ACC112 (cell line): ENCODE measurements at regions not wholly inside any gene's neighbourhood (a gene's known extent, or its start where the extent isn't known, plus 50 kb on each side); places are given as distances from the start of the nearest gene placed in this dataset.

Experiments
- H2AFZ ChIP-seq: fragments of 200-600 bp; sonication (generic); one replicate; pipeline ENCODE4 v1.6.0; 2017; ENCODE audit warnings: antibody characterized with exemption, low read length; ENCODE audit not compliant: unreplicated experiment
- H3K27ac ChIP-seq: fragments of 200-600 bp; sonication (generic); 2 replicates; pipeline ENCODE4 v1.5.1; 2014; ENCODE audit warnings: low read depth, mild to moderate bottlenecking, antibody characterized with exemption, low read length, moderate library complexity
- H3K27me3 ChIP-seq: fragments of 200-600 bp; sonication (generic); 2 replicates; pipeline ENCODE4 v1.6.1; 2014; ENCODE audit warnings: mild to moderate bottlenecking, antibody characterized with exemption, low read length, moderate library complexity, mixed read lengths; ENCODE audit not compliant: insufficient read depth
- H3K36me3 ChIP-seq: fragments of 200-600 bp; sonication (generic); 2 replicates; pipeline ENCODE4 v1.6.1; 2016; ENCODE audit warnings: mild to moderate bottlenecking, antibody characterized with exemption, low read length, moderate library complexity, mixed read lengths; ENCODE audit not compliant: insufficient read depth
- H3K4me1 ChIP-seq: fragments of 200-600 bp; sonication (generic); one replicate; pipeline ENCODE4 v1.6.1; 2016; ENCODE audit warnings: low read length, mixed read lengths; ENCODE audit not compliant: insufficient read depth, unreplicated experiment, control insufficient read depth
- H3K4me3 ChIP-seq: fragments of 200-600 bp; sonication (generic); 2 replicates; pipeline ENCODE4 v1.5.1; 2014; ENCODE audit warnings: mild to moderate bottlenecking, low read depth, low read length
- H3K79me2 ChIP-seq: fragments of 200-600 bp; sonication (generic); one replicate; pipeline ENCODE4 v1.6.0; 2016; ENCODE audit warnings: low read length; ENCODE audit not compliant: control insufficient read depth, unreplicated experiment, insufficient read depth

DNA sequence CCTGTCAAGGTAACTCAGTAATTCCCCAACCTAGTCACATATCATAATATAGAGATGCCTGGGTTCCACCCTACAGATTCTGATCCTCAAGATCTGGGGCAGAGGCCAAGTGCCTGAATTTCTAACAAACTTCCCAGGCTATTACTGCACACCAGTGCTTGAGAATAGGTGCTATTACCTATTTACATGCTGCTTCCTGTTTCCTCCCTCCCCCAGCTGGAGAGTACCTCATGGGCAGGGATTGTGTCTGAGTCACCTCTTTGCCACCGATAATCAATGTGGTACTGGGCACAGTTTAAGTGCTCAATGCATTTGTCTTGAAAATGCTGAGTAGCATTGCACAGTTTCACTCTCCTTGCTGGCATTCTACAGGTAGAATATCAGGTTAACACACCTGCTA, 582.2 kb upstream of the CADM1 start:
- H3K27me3 ChIP-seq: no peaks in the 10 kb centered on the region
- H3K4me1 ChIP-seq: no peaks in the 10 kb centered on the region
- H3K79me2 ChIP-seq: no peaks in the 10 kb centered on the region
- H3K4me3 ChIP-seq: no peak overlapping the region
- no peak overlapping the region for H2AFZ ChIP-seq
- no peaks in the 10 kb centered on the region for H3K36me3 ChIP-seq
- no peak overlapping the region for H3K27ac ChIP-seq

- no peak overlapping the region for H3K4me3 ChIP-seq
- H3K4me1 ChIP-seq: no peaks in the 10 kb centered on the region
Observed at GRCh38 chr11:116085031-116085635, 580.9 kb upstream of the CADM1 start.

GRCh38 chr11:116084511-116084910, 580.3 kb upstream of the CADM1 start:
- no peaks in the 10 kb centered on the region for H3K79me2 ChIP-seq
- no peaks in the 10 kb centered on the region for H3K27me3 ChIP-seq
- H3K27ac ChIP-seq: no peak overlapping the region
- no peaks in the 10 kb centered on the region for H3K36me3 ChIP-seq
- H3K4me1 ChIP-seq: no peaks in the 10 kb centered on the region
- no peak overlapping the region for H2AFZ ChIP-seq
- no peak overlapping the region for H3K4me3 ChIP-seq

More at GRCh38 chr11:116085031-116085635, 580.9 kb upstream of the CADM1 start:
- Histone ChIP-seq H3K27ac (no peak overlapping the region), H3K36me3 (no peaks in the 10 kb centered on the region), H3K27me3 (no peaks in the 10 kb centered on the region), H3K79me2 (no peaks in the 10 kb centered on the region), H2AFZ (no peak overlapping the region)

DNA sequence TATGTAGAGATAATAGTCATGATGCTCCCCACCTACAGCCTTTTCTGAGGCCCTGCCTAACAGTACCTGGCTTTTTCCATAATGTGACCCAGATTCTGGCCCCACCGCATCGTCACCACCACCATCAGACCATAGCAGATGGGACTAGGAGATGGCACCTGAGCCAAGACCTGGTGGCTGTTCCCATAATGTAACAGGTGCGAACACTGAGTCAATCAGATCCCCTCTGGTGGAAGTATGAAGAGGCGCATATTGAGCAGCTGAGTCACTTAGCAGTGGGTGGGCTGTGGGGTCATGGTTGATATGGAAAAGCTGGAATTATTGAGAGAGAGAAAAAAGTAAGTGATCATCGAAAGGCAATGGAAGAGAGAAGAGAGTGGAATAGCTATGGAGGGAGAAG, 578.0 kb upstream of the CADM1 start:
- H3K4me3 ChIP-seq: no peak overlapping the region
- no peaks in the 10 kb centered on the region for H3K27me3 ChIP-seq
- H3K27ac ChIP-seq: no peak overlapping the region
- H3K79me2 ChIP-seq: no peaks in the 10 kb centered on the region
- no peak overlapping the region for H2AFZ ChIP-seq
- H3K4me1 ChIP-seq: no peaks in the 10 kb centered on the region
- H3K36me3 ChIP-seq: no peaks in the 10 kb centered on the region

DNA sequence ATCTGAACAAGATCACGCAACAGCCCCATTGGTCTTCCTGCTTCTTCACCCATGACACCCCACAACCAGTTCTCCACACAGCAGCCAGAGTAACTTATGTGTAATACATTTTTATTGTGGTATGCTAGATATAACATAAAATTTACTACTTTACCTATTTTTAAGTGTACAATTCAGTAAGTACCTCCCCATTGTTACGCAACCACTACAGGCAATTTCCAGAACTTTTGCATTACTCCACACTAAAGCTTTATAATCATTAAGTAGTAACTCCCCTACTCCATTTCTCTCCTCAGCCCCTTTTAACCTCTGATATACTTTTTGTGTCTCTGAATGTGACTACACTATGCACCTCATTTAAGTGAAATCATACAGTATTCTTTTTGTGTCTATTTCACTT, 575.4 kb upstream of the CADM1 start:
- Histone ChIP-seq H3K36me3 (no peaks in the 10 kb centered on the region), H2AFZ (no peak overlapping the region)

GRCh38 chr11:116078101-116078591, 573.9 kb upstream of the CADM1 start:
- H3K36me3 ChIP-seq: no peaks in the 10 kb centered on the region
- H3K27me3 ChIP-seq: no peaks in the 10 kb centered on the region
- H3K4me1 ChIP-seq: no peaks in the 10 kb centered on the region
- no peak overlapping the region for H2AFZ ChIP-seq
- H3K79me2 ChIP-seq: no peaks in the 10 kb centered on the region
- no peak overlapping the region for H3K27ac ChIP-seq
- H3K4me3 ChIP-seq: no peak overlapping the region

More for the DNA sequence above, 575.4 kb upstream of the CADM1 start:
- H3K27ac ChIP-seq: no peak overlapping the region
- no peaks in the 10 kb centered on the region for H3K4me1 ChIP-seq
- no peak overlapping the region for H3K4me3 ChIP-seq
- no peaks in the 10 kb centered on the region for H3K79me2 ChIP-seq
- H3K27me3 ChIP-seq: no peaks in the 10 kb centered on the region

- no peaks in the 10 kb centered on the region for H3K79me2 ChIP-seq
- no peak overlapping the region for H3K27ac ChIP-seq
- no peaks in the 10 kb centered on the region for H3K27me3 ChIP-seq
- H3K4me1 ChIP-seq: no peaks in the 10 kb centered on the region
- no peak overlapping the region for H2AFZ ChIP-seq
- H3K4me3 ChIP-seq: no peak overlapping the region
- no peaks in the 10 kb centered on the region for H3K36me3 ChIP-seq
Observed at GRCh38 chr11:116077092-116077491, 572.9 kb upstream of the CADM1 start.

DNA sequence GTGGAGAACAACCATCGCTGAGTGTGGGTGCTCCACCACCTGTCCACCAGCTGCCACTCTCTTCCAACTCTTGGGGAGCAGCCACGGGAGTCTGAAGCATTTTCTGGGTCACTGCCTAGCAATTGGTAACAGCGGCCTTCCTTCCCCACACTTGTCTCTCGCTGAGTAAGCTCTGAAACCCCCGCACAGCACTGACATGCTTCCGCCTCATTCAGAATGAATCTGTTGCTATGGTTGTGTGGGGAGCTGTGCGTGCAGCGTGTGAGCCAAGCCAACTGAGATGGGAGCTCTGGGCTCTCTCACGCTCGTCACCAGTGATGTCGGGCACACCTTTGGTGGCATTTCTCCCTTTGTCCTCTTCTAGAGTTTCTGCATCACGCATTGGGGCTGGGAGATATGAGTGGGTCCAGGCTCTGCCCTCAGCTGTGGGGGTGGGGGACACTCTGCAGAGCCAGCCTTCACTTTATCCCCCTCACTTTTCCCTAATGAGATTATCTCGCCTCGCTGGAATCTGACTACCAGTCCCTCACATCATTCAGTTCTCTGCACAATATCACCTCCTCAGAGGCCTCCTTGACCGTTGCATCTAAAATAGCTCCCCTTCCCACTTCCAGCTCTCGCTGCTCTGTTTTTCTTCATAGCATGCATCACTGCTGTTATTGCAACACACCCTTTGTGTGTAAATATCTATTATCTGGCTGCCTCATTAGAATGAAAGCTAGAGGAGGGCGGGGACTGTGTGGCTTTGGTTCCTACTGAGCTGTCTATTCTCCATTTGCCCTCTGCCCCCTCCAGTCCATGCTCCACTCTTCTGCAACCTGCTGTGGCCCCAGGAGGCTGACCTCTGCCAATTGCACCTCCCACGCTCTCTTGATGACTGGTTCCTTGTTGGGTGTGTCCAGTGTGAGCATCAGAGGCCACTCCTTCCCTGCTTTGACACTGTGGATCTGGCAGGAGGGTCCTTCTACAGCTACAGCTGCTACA, 569.9 kb upstream of the CADM1 start:
- Histone ChIP-seq H3K36me3 (no peaks in the 10 kb centered on the region), H2AFZ (no peak overlapping the region), H3K4me3 (no peak overlapping the region)

GRCh38 chr11:116072601-116073410, 568.6 kb upstream of the CADM1 start:
- H2AFZ ChIP-seq: no peak overlapping the region
- H3K27me3 ChIP-seq: no peaks in the 10 kb centered on the region
- H3K36me3 ChIP-seq: no peaks in the 10 kb centered on the region
- no peak overlapping the region for H3K4me3 ChIP-seq
- no peaks in the 10 kb centered on the region for H3K4me1 ChIP-seq
- H3K27ac ChIP-seq: no peak overlapping the region
- H3K79me2 ChIP-seq: no peaks in the 10 kb centered on the region

More for the DNA sequence above, 569.9 kb upstream of the CADM1 start:
- no peaks in the 10 kb centered on the region for H3K4me1 ChIP-seq
- no peak overlapping the region for H3K27ac ChIP-seq
- no peaks in the 10 kb centered on the region for H3K79me2 ChIP-seq
- H3K27me3 ChIP-seq: no peaks in the 10 kb centered on the region

- no peak overlapping the region for H2AFZ ChIP-seq
- H3K79me2 ChIP-seq: no peaks in the 10 kb centered on the region
- H3K4me3 ChIP-seq: no peak overlapping the region
- no peaks in the 10 kb centered on the region for H3K27me3 ChIP-seq
- no peaks in the 10 kb centered on the region for H3K36me3 ChIP-seq
- no peaks in the 10 kb centered on the region for H3K4me1 ChIP-seq
- H3K27ac ChIP-seq: no peak overlapping the region
Observed at GRCh38 chr11:116072133-116072532, 567.9 kb upstream of the CADM1 start.
